KMS-11 (cell line): ENCODE measurements at regions not wholly inside any gene's neighbourhood (a gene's known extent, or its start where the extent isn't known, plus 50 kb on each side); places are given as distances from the start of the nearest gene placed in this dataset.

Experiments
- H2AFZ ChIP-seq: fragments of 200-600 bp; sonication (generic); 2 replicates; pipeline ENCODE4 v1.6.1; 2016; ENCODE audit warnings: antibody characterized with exemption, mixed run types, low read depth
- H3K27ac ChIP-seq: fragments of 200-600 bp; sonication (generic); 2 replicates; pipeline ENCODE4 v1.6.1; 2016; ENCODE audit warnings: mild to moderate bottlenecking, mixed run types
- H3K27me3 ChIP-seq: fragments of 200-600 bp; sonication (generic); 2 replicates; pipeline ENCODE4 v1.6.1; 2017; ENCODE audit warnings: mild to moderate bottlenecking, low read depth, mixed run types, moderate library complexity; ENCODE audit not compliant: insufficient read depth
- H3K36me3 ChIP-seq: fragments of 200-600 bp; sonication (generic); 2 replicates; pipeline ENCODE4 v1.6.1; 2017; ENCODE audit warnings: mild to moderate bottlenecking, mixed run types; ENCODE audit not compliant: insufficient read depth
- H3K4me1 ChIP-seq: fragments of 200-600 bp; sonication (generic); 2 replicates; pipeline ENCODE4 v1.6.1; 2016; ENCODE audit warnings: mild to moderate bottlenecking, low read depth, mixed run types; ENCODE audit not compliant: poor library complexity, severe bottlenecking
- H3K4me2 ChIP-seq: fragments of 200-600 bp; sonication (generic); 2 replicates; pipeline ENCODE4 v1.7.0; 2016; ENCODE audit warnings: mild to moderate bottlenecking, mixed run types
- H3K4me3 ChIP-seq: fragments of 200-600 bp; sonication (generic); IDR thresholded peaks from 2 replicates; pipeline ENCODE4 v1.6.1; 2017; ENCODE audit warnings: low read depth, low read length, mixed read lengths; ENCODE audit not compliant: insufficient read depth
- H3K79me2 ChIP-seq: fragments of 200-600 bp; sonication (generic); 2 replicates; pipeline ENCODE4 v1.6.1; 2016; ENCODE audit warnings: low read depth, mixed run types; ENCODE audit not compliant: insufficient read depth
- H3K9ac ChIP-seq: fragments of 200-600 bp; sonication (generic); 2 replicates; pipeline ENCODE4 v1.6.1; 2016; ENCODE audit warnings: mild to moderate bottlenecking, mixed run types
- H4K20me1 ChIP-seq: fragments of 200-600 bp; sonication (generic); 2 replicates; pipeline ENCODE4 v1.6.1; 2016; ENCODE audit warnings: mild to moderate bottlenecking, mixed run types; ENCODE audit not compliant: insufficient read depth
- TF ChIP-seq, protein P1 (sequence below): fragments of 200-600 bp; sonication (generic); conservative IDR thresholded peaks from 2 replicates; pipeline ENCODE4 v1.6.1; 2017; ENCODE audit warnings: low read depth, mild to moderate bottlenecking, antibody characterized with exemption, low read length, moderate library complexity, mixed read lengths

DNA sequence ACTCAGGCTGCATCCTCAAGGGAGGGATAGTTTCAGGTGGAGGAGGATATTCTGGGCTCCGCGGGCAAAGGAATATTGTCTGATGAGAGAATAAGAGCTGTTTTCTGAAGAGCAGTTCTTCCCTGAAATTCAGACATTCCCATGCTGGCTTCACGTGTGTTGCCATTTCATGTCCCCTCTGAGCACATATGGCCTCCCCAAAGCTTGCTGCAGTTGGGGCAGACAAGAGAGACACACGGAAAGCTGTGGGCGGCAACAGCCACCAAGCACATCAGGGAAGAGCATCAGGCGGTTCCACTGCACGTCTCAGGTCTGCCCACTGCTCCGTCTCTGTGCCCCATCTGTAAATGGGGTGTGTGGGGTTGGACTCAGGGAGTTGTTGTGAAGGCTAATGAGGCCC is 247.5 kb upstream of the TSHZ3 start:
- H2AFZ ChIP-seq, result no peak overlapping the region
- no peaks in the 10 kb centered on the region for H3K79me2 ChIP-seq
- H3K4me1 ChIP-seq, result no peaks in the 10 kb centered on the region
- no peaks in the 10 kb centered on the region for H4K20me1 ChIP-seq
- TF ChIP-seq, protein P1, sequence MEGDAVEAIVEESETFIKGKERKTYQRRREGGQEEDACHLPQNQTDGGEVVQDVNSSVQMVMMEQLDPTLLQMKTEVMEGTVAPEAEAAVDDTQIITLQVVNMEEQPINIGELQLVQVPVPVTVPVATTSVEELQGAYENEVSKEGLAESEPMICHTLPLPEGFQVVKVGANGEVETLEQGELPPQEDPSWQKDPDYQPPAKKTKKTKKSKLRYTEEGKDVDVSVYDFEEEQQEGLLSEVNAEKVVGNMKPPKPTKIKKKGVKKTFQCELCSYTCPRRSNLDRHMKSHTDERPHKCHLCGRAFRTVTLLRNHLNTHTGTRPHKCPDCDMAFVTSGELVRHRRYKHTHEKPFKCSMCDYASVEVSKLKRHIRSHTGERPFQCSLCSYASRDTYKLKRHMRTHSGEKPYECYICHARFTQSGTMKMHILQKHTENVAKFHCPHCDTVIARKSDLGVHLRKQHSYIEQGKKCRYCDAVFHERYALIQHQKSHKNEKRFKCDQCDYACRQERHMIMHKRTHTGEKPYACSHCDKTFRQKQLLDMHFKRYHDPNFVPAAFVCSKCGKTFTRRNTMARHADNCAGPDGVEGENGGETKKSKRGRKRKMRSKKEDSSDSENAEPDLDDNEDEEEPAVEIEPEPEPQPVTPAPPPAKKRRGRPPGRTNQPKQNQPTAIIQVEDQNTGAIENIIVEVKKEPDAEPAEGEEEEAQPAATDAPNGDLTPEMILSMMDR, result no peak
- H3K4me3 ChIP-seq, result no peak overlapping the region
- no peak overlapping the region for H3K27ac ChIP-seq
- no peak overlapping the region for H3K4me2 ChIP-seq
- H3K27me3 ChIP-seq, result no peaks in the 10 kb centered on the region
- no peaks in the 10 kb centered on the region for H3K36me3 ChIP-seq
- H3K9ac ChIP-seq, result no peak overlapping the region

DNA sequence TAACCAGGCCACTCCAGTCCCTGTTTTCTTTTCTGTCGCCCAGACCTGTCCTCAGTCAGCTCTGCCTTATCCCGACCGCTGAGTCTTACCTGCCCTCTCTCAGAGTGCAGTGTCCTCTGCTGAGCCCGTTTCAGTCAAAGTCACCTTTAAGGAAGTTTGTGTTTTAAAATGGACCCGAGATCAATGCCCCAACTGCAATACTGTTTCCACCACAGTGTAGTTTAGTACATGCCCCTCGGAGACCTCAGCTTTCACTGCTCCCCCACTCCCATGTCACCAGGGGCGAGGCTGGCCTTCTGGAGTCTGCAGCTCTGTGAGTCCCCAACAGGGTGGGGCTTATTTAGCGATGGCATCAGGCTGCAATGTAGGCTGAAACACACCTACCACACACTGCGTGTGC is 248.4 kb upstream of the TSHZ3 start:
- no peak overlapping the region; the same call in 1 of the 2 replicates for H2AFZ ChIP-seq
- H3K4me3 ChIP-seq, result no peak overlapping the region
- no peaks in the 10 kb centered on the region for H4K20me1 ChIP-seq
- no peak overlapping the region for H3K9ac ChIP-seq
- no peaks in the 10 kb centered on the region for H3K36me3 ChIP-seq
- H3K4me2 ChIP-seq, result no peak overlapping the region
- H3K79me2 ChIP-seq, result no peaks in the 10 kb centered on the region
- no peak overlapping the region for H3K27ac ChIP-seq
- H3K27me3 ChIP-seq, result no peaks in the 10 kb centered on the region
- TF ChIP-seq, protein P1, result no peak
- H3K4me1 ChIP-seq, result no peaks in the 10 kb centered on the region

DNA sequence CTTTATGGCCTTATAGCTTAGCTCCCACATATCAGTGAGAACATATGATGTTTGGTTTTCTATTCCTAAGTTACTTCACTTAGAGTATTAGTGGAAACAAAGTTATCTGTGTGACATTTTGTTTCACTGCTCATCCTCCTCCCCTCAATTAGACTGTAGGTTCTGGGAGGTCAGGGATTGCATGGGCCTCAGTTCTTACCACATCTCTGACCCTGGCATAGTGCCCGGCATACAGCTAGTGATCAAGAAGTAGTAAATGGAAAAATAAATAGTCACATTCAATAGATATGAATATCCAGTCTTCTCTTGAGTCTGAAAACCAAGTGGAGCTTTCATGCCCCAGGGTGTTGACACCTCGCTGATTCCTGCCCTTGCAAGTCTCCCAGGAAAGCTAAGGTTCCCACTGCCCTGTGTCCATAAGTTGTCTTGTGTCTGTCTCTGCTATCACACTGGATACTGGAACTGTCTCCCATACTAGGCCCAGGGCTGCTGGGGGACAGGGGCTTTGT is 249.5 kb upstream of the TSHZ3 start:
- H3K27me3 ChIP-seq, result no peaks in the 10 kb centered on the region
- H2AFZ ChIP-seq, result no peak overlapping the region

DNA sequence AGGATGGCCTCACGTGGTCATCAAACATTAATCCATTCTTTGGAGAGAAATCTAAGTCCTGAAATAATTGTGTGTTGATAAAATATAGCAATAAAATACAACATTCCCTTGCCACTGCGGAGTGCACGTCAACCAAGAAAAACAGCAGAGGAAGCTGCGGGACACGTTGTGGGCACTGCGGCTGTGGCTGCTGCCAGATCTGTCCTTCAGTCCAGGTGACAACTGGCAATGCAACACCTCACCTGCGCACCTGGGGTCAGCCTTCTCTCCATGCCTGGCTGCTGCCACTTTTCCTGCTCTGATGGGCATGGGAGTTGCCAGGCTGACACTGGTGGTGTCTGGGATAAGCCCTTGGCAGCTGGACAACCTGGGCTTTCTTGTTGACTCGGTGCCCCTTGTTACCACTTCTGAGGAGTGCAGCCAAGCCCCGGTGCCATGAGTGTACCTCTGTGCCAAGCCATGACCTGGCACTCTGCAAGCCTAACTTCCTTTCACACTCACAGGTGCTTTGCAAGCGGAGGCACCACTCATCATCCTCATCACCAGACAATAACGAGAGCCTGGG is 251.6 kb upstream of the TSHZ3 start:
- H3K27me3 ChIP-seq, result no peaks in the 10 kb centered on the region

More for the DNA sequence above, 249.5 kb upstream of the TSHZ3 start:
- no peaks in the 10 kb centered on the region for H4K20me1 ChIP-seq
- no peak overlapping the region for H3K27ac ChIP-seq
- H3K36me3 ChIP-seq, result no peaks in the 10 kb centered on the region
- no peaks in the 10 kb centered on the region for H3K79me2 ChIP-seq
- no peaks in the 10 kb centered on the region for H3K4me1 ChIP-seq
- H3K4me3 ChIP-seq, result no peak overlapping the region
- H3K9ac ChIP-seq, result no peak overlapping the region
- H3K4me2 ChIP-seq, result no peak overlapping the region
- TF ChIP-seq, protein P1, result no peak

More for the DNA sequence above, 251.6 kb upstream of the TSHZ3 start:
- Histone ChIP-seq H3K4me2 (no peak overlapping the region), H3K27ac (no peak overlapping the region), H3K4me1 (no peaks in the 10 kb centered on the region), H2AFZ (no peak overlapping the region), H4K20me1 (no peaks in the 10 kb centered on the region), H3K4me3 (no peak overlapping the region), H3K36me3 (no peaks in the 10 kb centered on the region), H3K79me2 (no peaks in the 10 kb centered on the region), H3K9ac (no peak overlapping the region)
- TF ChIP-seq, protein P1, result no peak
